K562 (cell line): ENCODE measurements at regions not wholly inside any gene's neighbourhood (a gene's known extent, or its start where the extent isn't known, plus 50 kb on each side); places are given as distances from the start of the nearest gene placed in this dataset.

ENCODE experiments used
- ATAC-seq: fragments of 200-7000 bp; cut with Tn5 transposase; 3 replicates; pipeline ENCODE4 v1.9.1; 2020; ENCODE audit warnings: moderate library complexity
- BruUV-seq: library from RNA; stranded (reverse); fragments of 400-500 nt; replicated peaks from 2 replicates; lab custom pipeline; 2021; lab: Mats Ljungman, UMichigan
- CTCF ChIA-PET: fragments of 300-600 bp; formaldehyde crosslinking; extraction: SDS; loops from one replicate; lab custom pipeline; 2021; ENCODE audit warnings: low intra/inter-chr PET ratio; lab: Yijun Ruan, JAX
- POLR2A ChIA-PET: fragments of 300-600, 350-650 bp; sonication (Branson Sonifier 250); formaldehyde crosslinking; extraction: SDS; loops from one replicate; lab custom pipeline; 2021; ENCODE audit warnings: antibody characterized with exemption, inconsistent platforms; lab: Yijun Ruan, JAX
- DNase-seq, 4 experiments: peaks; one replicate each; pipeline versions ENCODE4 v3.0.0 to v3.0.0-alpha.2; 2011 to 2018; ENCODE audit warnings: low spot score in 3 of 4, mixed read lengths in 3 of 4; ENCODE audit errors: extremely low read depth in 1 of 4
- FAIRE-seq: peaks from 2 replicates; lab custom pipeline; 2011; peaks lifted over from hg19 to GRCh38; lab: Jason Lieb, UNC
- H2AFZ ChIP-seq: 2 replicates; pipeline ENCODE4 v1.6.0; 2011; ENCODE audit warnings: low read depth, low read length, control low read depth, inconsistent platforms
- H3K27ac ChIP-seq: fragments of 200-600 bp; 3 replicates; pipeline ENCODE4 v1.8.0; 2011; ENCODE audit warnings: low read depth, mild to moderate bottlenecking, control low read depth, inconsistent platforms, low read length, moderate library complexity, mixed read lengths; ENCODE audit errors: extremely low read depth
- H3K27me3 ChIP-seq, 2 experiments: fragments of 300-600 bp in 1 of 2; 2 replicates in 1 of 2; 3 replicates in 1 of 2; pipeline versions ENCODE4 v1.6.0 to v1.8.0; 2011; ENCODE audit warnings: inconsistent platforms in 2 of 2, low read length in 2 of 2, mild to moderate bottlenecking in 1 of 2, mixed read lengths in 1 of 2, moderate library complexity in 1 of 2; ENCODE audit not compliant: control insufficient read depth in 2 of 2, insufficient read depth in 2 of 2
- H3K36me3 ChIP-seq: fragments of 300-600 bp; 3 replicates; pipeline ENCODE4 v1.8.0; 2011; ENCODE audit warnings: mild to moderate bottlenecking, low read length, inconsistent platforms; ENCODE audit not compliant: control insufficient read depth, insufficient read depth
- H3K4me1 ChIP-seq, 2 experiments: fragments of 200-600 bp in 1 of 2; replicated peaks in 1 of 2; 2 replicates in 1 of 2; 3 replicates in 1 of 2; pipeline versions ENCODE4 v1.5.1 to v1.8.0; 2011; ENCODE audit warnings: inconsistent platforms in 2 of 2, low read length in 2 of 2, mild to moderate bottlenecking in 1 of 2, mixed read lengths in 1 of 2, moderate library complexity in 1 of 2; ENCODE audit not compliant: control insufficient read depth in 2 of 2, insufficient read depth in 2 of 2
- H3K4me2 ChIP-seq: 2 replicates; pipeline ENCODE4 v1.6.1; 2011; ENCODE audit warnings: low read length, control low read depth, inconsistent platforms, mixed read lengths; ENCODE audit not compliant: insufficient read depth
- H3K4me3 ChIP-seq: fragments of 200-600 bp; sonication (generic), shearing (Covaris generic); 2 replicates; pipeline ENCODE4 v1.5.1; 2016; ENCODE audit warnings: control low read depth, inconsistent platforms
- H3K79me2 ChIP-seq: fragments of 200-600 bp; 3 replicates; pipeline ENCODE4 v1.8.0; 2011; ENCODE audit warnings: low read length, inconsistent platforms; ENCODE audit not compliant: control insufficient read depth, insufficient read depth
- H3K9ac ChIP-seq, 2 experiments: 2 replicates each; pipeline versions ENCODE4 v1.6.0 to v1.6.1; 2011; ENCODE audit warnings: low read depth in 2 of 2, low read length in 2 of 2, control low read depth in 1 of 2, inconsistent platforms in 1 of 2, mild to moderate bottlenecking in 1 of 2, mixed read lengths in 1 of 2; ENCODE audit not compliant: insufficient read depth in 1 of 2
- H3K9me1 ChIP-seq: one replicate; pipeline ENCODE4 v1.6.0; 2011; ENCODE audit warnings: inconsistent platforms, mild to moderate bottlenecking, low read length, moderate library complexity; ENCODE audit not compliant: control insufficient read depth, insufficient read depth
- H3K9me3 ChIP-seq: replicated peaks from 2 replicates; pipeline ENCODE4 v1.5.1; 2011; ENCODE audit warnings: low read depth, low read length, inconsistent platforms; ENCODE audit not compliant: control insufficient read depth, insufficient read depth
- H4K20me1 ChIP-seq: replicated peaks from 2 replicates; pipeline ENCODE4 v1.6.1; 2011; ENCODE audit warnings: low read length, inconsistent platforms, mixed read lengths; ENCODE audit not compliant: control insufficient read depth, insufficient read depth
- BRCA1 ChIP-seq, 2 experiments: fragments of 450-650 bp in 1 of 2; sonication (generic) in 1 of 2; formaldehyde crosslinking in 1 of 2; IDR thresholded peaks; 2 replicates each; pipeline versions ENCODE4 v1.5.0 to v1.6.1; 2017 to 2020; ENCODE audit warnings: mild to moderate bottlenecking in 1 of 2, missing genetic modification reagents in 1 of 2
- CBX5 ChIP-seq: IDR thresholded peaks from 2 replicates; pipeline ENCODE4 v1.6.1; 2014; ENCODE audit warnings: low read depth, borderline replicate concordance
- CHD2 ChIP-seq: IDR thresholded peaks from 2 replicates; pipeline ENCODE4 v1.6.1; 2011; ENCODE audit warnings: low read depth, low read length
- CREB1 ChIP-seq, 2 experiments: sonication (generic) in 1 of 2; formaldehyde crosslinking in 1 of 2; IDR thresholded peaks; 2 replicates each; pipeline versions ENCODE4 v1.6.1 to v1.8.0; 2012 to 2022; ENCODE audit warnings: inconsistent platforms in 1 of 2, mild to moderate bottlenecking in 1 of 2, missing genetic modification reagents in 1 of 2, moderate library complexity in 1 of 2
- KDM2B ChIP-seq: fragments of 250-450 bp; sonication (Bioruptor Pico); IDR thresholded peaks from 2 replicates; pipeline ENCODE4 v1.8.0; 2021; ENCODE audit warnings: mild to moderate bottlenecking, moderate library complexity
- PURB ChIP-seq: sonication (generic); formaldehyde crosslinking; IDR thresholded peaks from 2 replicates; pipeline ENCODE4 v1.9.0; 2021; ENCODE audit warnings: low read depth, mild to moderate bottlenecking, missing genetic modification reagents
- RBFOX2 ChIP-seq: fragments of 200-400 bp; formaldehyde crosslinking; IDR thresholded peaks from 2 replicates; pipeline ENCODE4 v1.6.1; 2017; ENCODE audit warnings: low read depth, mild to moderate bottlenecking, low read length, moderate library complexity
- ZNF57 ChIP-seq: fragments of 450-650 bp; formaldehyde crosslinking; IDR thresholded peaks from 2 replicates; pipeline ENCODE4 v1.4.0; 2020; ENCODE audit warnings: mild to moderate bottlenecking, moderate library complexity
- ZNF699 ChIP-seq: fragments of 250-450 bp; sonication (Bioruptor Pico); IDR thresholded peaks from 2 replicates; pipeline ENCODE4 v1.8.0; 2021; ENCODE audit warnings: mild to moderate bottlenecking, moderate library complexity; ENCODE audit not compliant: insufficient replicate concordance
- WGBS: fragments of 100-300 bp; shearing (Covaris generic); methylation state at CpG from one replicate; pipeline ENCODE4 v1.1.6; 2016; ENCODE audit warnings: low coverage, mixed read lengths; ENCODE audit not compliant: insufficient coverage; ENCODE audit errors: missing lambda C conversion rate; 5-methylcytosine and 5-hydroxymethylcytosine counted together
- in situ Hi-C: fragments of 300-500 bp; cut with MboI; formaldehyde crosslinking; loops from 4 replicates; pipeline ENCODE4 v1.15.0; 2018; ENCODE audit warnings: inconsistent platforms, mixed read lengths
- intact Hi-C: fragments of 100-400 bp; cut with micrococcal nuclease; formaldehyde crosslinking; loops from 2 replicates; pipeline ENCODE4 v1.14.2; 2022
- TF ChIP-seq, protein P1 (sequence below): fragments of 450-650 bp; formaldehyde crosslinking; IDR thresholded peaks from 2 replicates; pipeline ENCODE4 v1.4.0; 2020; ENCODE audit warnings: mild to moderate bottlenecking
- TF ChIP-seq, protein P2 (sequence below): sonication (generic); formaldehyde crosslinking; IDR thresholded peaks from 2 replicates; pipeline ENCODE4 v1.8.0; 2022; ENCODE audit warnings: missing genetic modification reagents, mild to moderate bottlenecking, borderline replicate concordance
- TF ChIP-seq, protein P3 (sequence below), 2 experiments: fragments of 450-650 bp in 1 of 2; sonication (generic) in 1 of 2; formaldehyde crosslinking; conservative IDR thresholded peaks; 2 replicates each; pipeline versions ENCODE4 v1.4.0 to v1.8.1; 2020 to 2022; ENCODE audit warnings: mild to moderate bottlenecking in 1 of 2, missing genetic modification reagents in 1 of 2
- TF ChIP-seq, protein P4 (sequence below): fragments of 450-650 bp; formaldehyde crosslinking; IDR thresholded peaks from 2 replicates; pipeline ENCODE4 v1.4.0; 2022; ENCODE audit warnings: mild to moderate bottlenecking, moderate library complexity
- TF ChIP-seq, protein P5 (sequence below): fragments of 450-650 bp; IDR thresholded peaks from 2 replicates; pipeline ENCODE4 v1.6.1; 2016; ENCODE audit warnings: low read depth, mild to moderate bottlenecking, moderate library complexity

DNA sequence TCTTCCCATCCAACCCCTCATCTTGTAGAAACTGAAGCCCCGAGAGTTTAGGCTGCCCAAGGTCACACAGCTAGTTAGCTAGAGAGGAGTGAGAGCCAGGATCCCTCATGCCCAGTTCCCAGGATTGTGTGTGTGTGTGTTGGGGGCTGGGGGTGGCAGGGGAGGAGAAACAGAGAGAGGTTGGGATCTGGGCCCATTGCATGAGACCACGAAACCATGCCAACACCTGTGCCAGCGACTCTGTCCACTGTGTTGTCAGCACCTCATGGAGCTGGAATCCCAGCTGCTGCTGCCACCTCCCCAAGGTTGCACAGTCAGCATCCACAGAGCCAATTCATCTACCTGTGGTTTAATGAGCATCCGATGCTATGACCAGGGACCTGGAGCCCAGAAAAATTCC, 115.4 kb upstream of the ZC3H12A start (continued):
- TF ChIP-seq, protein P1, sequence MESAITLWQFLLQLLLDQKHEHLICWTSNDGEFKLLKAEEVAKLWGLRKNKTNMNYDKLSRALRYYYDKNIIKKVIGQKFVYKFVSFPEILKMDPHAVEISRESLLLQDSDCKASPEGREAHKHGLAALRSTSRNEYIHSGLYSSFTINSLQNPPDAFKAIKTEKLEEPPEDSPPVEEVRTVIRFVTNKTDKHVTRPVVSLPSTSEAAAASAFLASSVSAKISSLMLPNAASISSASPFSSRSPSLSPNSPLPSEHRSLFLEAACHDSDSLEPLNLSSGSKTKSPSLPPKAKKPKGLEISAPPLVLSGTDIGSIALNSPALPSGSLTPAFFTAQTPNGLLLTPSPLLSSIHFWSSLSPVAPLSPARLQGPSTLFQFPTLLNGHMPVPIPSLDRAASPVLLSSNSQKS (CRISPR knock-in tag): no peak
- TF ChIP-seq ZNF699 (CRISPR knock-in tag) (no peak), PURB (no peak), CREB1 (IDR thresholded peaks at IDR 0.05) (no peak), CREB1 (CRISPR knock-in tag; IDR thresholded peaks at IDR 0.05) (no peak)
- TF ChIP-seq, protein P2, sequence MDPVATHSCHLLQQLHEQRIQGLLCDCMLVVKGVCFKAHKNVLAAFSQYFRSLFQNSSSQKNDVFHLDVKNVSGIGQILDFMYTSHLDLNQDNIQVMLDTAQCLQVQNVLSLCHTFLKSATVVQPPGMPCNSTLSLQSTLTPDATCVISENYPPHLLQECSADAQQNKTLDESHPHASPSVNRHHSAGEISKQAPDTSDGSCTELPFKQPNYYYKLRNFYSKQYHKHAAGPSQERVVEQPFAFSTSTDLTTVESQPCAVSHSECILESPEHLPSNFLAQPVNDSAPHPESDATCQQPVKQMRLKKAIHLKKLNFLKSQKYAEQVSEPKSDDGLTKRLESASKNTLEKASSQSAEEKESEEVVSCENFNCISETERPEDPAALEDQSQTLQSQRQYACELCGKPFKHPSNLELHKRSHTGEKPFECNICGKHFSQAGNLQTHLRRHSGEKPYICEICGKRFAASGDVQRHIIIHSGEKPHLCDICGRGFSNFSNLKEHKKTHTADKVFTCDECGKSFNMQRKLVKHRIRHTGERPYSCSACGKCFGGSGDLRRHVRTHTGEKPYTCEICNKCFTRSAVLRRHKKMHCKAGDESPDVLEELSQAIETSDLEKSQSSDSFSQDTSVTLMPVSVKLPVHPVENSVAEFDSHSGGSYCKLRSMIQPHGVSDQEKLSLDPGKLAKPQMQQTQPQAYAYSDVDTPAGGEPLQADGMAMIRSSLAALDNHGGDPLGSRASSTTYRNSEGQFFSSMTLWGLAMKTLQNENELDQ (CRISPR knock-in tag): no peak
- TF ChIP-seq, all 486 proteins: peak for 0

DNA sequence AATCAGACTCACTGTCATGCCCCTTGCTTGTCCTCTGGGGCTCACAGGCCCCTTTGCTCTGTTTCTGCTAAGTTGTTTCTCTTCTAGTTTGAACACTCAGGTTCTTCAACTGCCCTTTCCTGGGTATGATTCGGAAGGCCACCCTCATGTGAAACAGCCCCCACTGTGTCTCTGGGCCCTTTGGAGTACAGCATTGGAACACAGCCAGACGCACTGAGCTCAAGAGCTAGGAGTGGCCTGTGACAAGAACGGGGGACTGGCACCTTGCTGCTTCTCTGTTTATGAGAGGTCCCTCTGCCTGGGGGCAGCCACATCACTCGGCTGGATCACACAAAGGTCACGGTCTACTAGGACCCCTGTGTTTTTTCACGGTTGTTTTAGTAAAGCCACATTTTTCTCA, 114.4 kb upstream of the ZC3H12A start:
- Histone ChIP-seq H3K4me2 (no peak overlapping the region), H2AFZ (no peak overlapping the region), H4K20me1 (peaks cover 5% of the 10 kb centered on the region; the same call in 1 of the 2 replicates), H3K9me1 (no peaks in the 10 kb centered on the region), H3K4me1 (no peaks in the 10 kb centered on the region), H3K36me3 (no peaks in the 10 kb centered on the region), H3K79me2 (no peaks in the 10 kb centered on the region), H3K9ac (no peak overlapping the region), H3K27ac (no peak overlapping the region), H3K4me3 (no peak overlapping the region), H3K27me3 (peaks cover 0 to 23% of the 10 kb centered on the region in 2 experiments; a peak in 4 of 5 replicates), H3K9me3 (no peaks in the 10 kb centered on the region)
- DNase-seq (no peak), FAIRE-seq (no peak), ATAC-seq (no peak)
- in situ Hi-C loops: no loop called here
- no TSS peak for BruUV-seq
- ChIA-PET CTCF (no interaction called here), POLR2A (interaction anchor here (0.6 to 0.7 kb wide), 2 partner anchors 13 to 61 kb away, joined by 3 read pairs; no protein-coding TSS in a partner anchor)
- intact Hi-C loops: no loop called here
- 1% methylated on average over 6 of the region's 6 CpGs for WGBS
- TF ChIP-seq CHD2 (no peak), BRCA1 (IDR thresholded peaks at IDR 0.05) (no peak), BRCA1 (CRISPR knock-in tag; IDR thresholded peaks at IDR 0.05) (no peak), KDM2B (CRISPR knock-in tag) (no peak), ZNF57 (CRISPR knock-in tag) (no peak), CBX5 (no peak), RBFOX2 (no peak)
- TF ChIP-seq, protein P3, sequence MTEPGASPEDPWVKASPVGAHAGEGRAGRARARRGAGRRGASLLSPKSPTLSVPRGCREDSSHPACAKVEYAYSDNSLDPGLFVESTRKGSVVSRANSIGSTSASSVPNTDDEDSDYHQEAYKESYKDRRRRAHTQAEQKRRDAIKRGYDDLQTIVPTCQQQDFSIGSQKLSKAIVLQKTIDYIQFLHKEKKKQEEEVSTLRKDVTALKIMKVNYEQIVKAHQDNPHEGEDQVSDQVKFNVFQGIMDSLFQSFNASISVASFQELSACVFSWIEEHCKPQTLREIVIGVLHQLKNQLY (CRISPR knock-in tag; conservative IDR thresholded peaks at IDR 0.05): no peak
- TF ChIP-seq, protein P4, sequence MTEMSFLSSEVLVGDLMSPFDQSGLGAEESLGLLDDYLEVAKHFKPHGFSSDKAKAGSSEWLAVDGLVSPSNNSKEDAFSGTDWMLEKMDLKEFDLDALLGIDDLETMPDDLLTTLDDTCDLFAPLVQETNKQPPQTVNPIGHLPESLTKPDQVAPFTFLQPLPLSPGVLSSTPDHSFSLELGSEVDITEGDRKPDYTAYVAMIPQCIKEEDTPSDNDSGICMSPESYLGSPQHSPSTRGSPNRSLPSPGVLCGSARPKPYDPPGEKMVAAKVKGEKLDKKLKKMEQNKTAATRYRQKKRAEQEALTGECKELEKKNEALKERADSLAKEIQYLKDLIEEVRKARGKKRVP (CRISPR knock-in tag): no peak
- TF ChIP-seq, protein P5, sequence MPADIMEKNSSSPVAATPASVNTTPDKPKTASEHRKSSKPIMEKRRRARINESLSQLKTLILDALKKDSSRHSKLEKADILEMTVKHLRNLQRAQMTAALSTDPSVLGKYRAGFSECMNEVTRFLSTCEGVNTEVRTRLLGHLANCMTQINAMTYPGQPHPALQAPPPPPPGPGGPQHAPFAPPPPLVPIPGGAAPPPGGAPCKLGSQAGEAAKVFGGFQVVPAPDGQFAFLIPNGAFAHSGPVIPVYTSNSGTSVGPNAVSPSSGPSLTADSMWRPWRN: no peak
